HUES6 (cell line): ENCODE measurements at regions not wholly inside any gene's neighbourhood (a gene's known extent, or its start where the extent isn't known, plus 50 kb on each side); places are given as distances from the start of the nearest gene placed in this dataset.
"Not testable (repeated sequence)": the region's sequence is repeated elsewhere in the genome, so short reads cannot be mapped to it uniquely, and the experiment has no call there.

Experiments
- H3K27ac ChIP-seq: 2 replicates; pipeline ENCODE4 v1.7.0; 2013; ENCODE audit warnings: low read depth, mild to moderate bottlenecking, low read length, inconsistent platforms
- H3K27me3 ChIP-seq: 2 replicates; pipeline ENCODE4 v1.6.1; 2013; ENCODE audit warnings: low read length; ENCODE audit not compliant: control insufficient read depth, insufficient read depth
- H3K36me3 ChIP-seq: 2 replicates; pipeline ENCODE4 v1.6.1; 2013; ENCODE audit warnings: low read length; ENCODE audit not compliant: control insufficient read depth, insufficient read depth
- H3K4me1 ChIP-seq: 2 replicates; pipeline ENCODE4 v1.6.1; 2013; ENCODE audit warnings: low read length; ENCODE audit not compliant: control insufficient read depth, insufficient read depth
- H3K4me3 ChIP-seq: 2 replicates; pipeline ENCODE4 v1.5.1; 2013; ENCODE audit warnings: low read depth, low read length
- H3K9ac ChIP-seq: one replicate; pipeline ENCODE4 v1.6.1; 2013; ENCODE audit warnings: mild to moderate bottlenecking, low read length
- H3K9me3 ChIP-seq: 2 replicates; pipeline ENCODE4 v1.6.1; 2013; ENCODE audit warnings: low read depth, low read length; ENCODE audit not compliant: control insufficient read depth, insufficient read depth

- Histone ChIP-seq H3K4me3 (no peak overlapping the region), H3K4me1 (no peaks in the 10 kb centered on the region), H3K9ac (no peak overlapping the region), H3K36me3 (no peaks in the 10 kb centered on the region), H3K27me3 (no peaks in the 10 kb centered on the region), H3K9me3 (peaks cover 15% of the 10 kb centered on the region; the same call in 1 of the 2 replicates), H3K27ac (no peak overlapping the region)
Observed at GRCh38 chr9:6160579-6160978, 55.0 kb upstream of the IL33 start.

- H3K9me3 ChIP-seq, result peaks cover 9% of the 10 kb centered on the region
- H3K27ac ChIP-seq, result no peak overlapping the region
- H3K4me3 ChIP-seq, result no peak overlapping the region
- no peaks in the 10 kb centered on the region for H3K4me1 ChIP-seq
- H3K27me3 ChIP-seq, result no peaks in the 10 kb centered on the region
- H3K36me3 ChIP-seq, result no peaks in the 10 kb centered on the region
- H3K9ac ChIP-seq, result no peak overlapping the region
Observed at GRCh38 chr9:6153425-6153824, 62.2 kb upstream of the IL33 start.

DNA sequence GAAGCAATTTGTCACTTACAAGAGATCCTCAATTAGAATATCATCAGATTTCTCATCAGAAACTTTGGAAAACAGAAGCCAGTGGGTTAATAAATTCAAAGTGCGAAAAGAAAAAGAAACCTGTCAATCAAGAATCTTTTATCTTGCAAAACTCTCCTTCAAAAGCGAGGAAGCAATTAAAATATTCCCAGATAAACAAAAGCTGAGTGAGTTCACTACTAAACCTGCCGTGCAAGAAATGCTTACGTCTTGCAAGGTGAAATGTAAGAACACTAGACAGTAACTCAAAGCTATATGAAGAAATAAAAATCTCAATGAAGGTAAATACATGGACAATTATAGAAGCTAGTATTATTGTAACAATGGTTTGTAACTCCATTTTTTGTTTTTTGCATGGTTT lies 62.8 kb upstream of the IL33 start:
- no peak overlapping the region for H3K27ac ChIP-seq
- H3K36me3 ChIP-seq, result no peaks in the 10 kb centered on the region
- peaks cover 9% of the 10 kb centered on the region for H3K9me3 ChIP-seq
- H3K9ac ChIP-seq, result no peak overlapping the region
- H3K4me3 ChIP-seq, result no peak overlapping the region
- H3K4me1 ChIP-seq, result no peaks in the 10 kb centered on the region
- no peaks in the 10 kb centered on the region for H3K27me3 ChIP-seq

DNA sequence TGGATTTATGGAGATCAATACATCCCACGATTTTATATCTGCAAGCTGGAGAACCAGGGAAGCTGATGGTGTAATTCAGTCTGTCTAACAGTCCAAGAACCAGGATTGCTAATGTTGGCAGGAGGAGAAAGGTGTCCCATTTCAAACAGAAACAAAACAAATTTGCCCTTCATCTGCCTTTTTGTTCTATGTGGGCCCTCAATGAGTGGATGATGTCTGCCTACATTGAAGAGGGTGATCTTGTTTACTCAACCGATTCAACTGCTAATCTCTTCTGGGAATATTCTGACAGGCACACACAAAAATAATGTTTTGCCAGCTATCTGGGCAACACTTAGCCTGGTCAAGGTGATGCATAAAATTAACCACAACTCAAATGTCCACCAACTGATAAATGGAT lies 65.1 kb upstream of the IL33 start:
- Histone ChIP-seq H3K27ac (no peak overlapping the region), H3K36me3 (no peaks in the 10 kb centered on the region), H3K4me3 (no peak overlapping the region), H3K27me3 (no peaks in the 10 kb centered on the region), H3K4me1 (no peaks in the 10 kb centered on the region), H3K9ac (no peak overlapping the region), H3K9me3 (peaks cover 9% of the 10 kb centered on the region)

- Histone ChIP-seq H3K9me3 (peaks cover 9% of the 10 kb centered on the region), H3K36me3 (no peaks in the 10 kb centered on the region), H3K27me3 (no peaks in the 10 kb centered on the region), H3K4me1 (no peaks in the 10 kb centered on the region), H3K4me3 (no peak overlapping the region), H3K9ac (no peak overlapping the region), H3K27ac (no peak overlapping the region)
Observed at GRCh38 chr9:6149315-6149714, 66.3 kb upstream of the IL33 start.

- Histone ChIP-seq H3K9ac (no peak overlapping the region), H3K4me1 (no peaks in the 10 kb centered on the region), H3K4me3 (no peak overlapping the region), H3K9me3 (peaks cover 9% of the 10 kb centered on the region), H3K36me3 (no peaks in the 10 kb centered on the region), H3K27me3 (no peaks in the 10 kb centered on the region), H3K27ac (no peak overlapping the region)
Observed at GRCh38 chr9:6147846-6148245, 67.8 kb upstream of the IL33 start.

DNA sequence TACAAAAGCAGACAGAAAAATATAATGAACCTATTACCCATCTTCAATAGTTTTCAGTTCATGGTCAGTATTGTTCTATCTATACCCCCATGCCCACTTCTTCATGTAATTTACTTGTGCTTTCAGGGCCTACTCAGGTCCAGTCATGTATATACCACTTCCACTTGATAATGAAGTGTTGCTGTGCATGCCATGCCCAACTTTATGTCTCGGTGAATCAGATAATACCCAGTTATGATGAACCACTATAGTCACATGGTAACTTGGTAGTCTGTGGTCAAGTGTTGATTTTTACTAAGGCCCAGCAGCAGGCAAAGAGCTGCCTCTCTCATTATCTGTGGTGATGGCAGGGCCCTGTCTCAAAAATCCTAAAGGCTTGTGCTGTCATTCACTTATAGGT lies 70.7 kb upstream of the IL33 start:
- H3K4me3 ChIP-seq, result no peak overlapping the region

DNA sequence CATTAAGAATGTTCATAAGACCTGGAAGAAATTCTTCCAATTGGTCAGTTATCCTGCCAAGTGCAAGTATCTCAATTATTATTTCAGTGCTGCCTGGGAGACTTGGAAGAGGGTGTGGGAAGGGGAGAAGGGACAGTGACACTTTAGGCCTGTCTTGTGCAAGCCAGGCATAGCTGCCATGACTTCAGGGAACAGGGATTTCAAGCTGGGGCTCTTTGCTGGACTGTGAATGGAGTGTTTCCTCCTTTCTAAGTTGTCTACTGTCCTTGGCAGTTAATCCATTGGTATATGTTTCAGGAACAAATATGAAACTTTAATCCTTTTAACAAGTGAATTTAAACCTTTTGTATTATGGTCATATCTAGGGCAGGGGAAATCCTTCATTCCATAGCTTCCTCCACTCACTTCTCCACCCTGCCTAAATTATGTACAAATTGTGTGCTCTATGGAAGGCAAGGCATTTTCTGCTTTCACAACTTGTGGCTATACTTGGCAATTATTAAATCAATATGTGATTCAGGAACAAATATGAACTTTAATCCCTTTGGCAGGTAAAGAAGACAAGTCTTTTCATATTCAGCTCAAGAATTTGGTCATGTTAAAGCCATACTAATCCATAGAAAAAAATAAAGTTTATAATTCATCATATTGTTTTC lies 72.7 kb upstream of the IL33 start:
- H3K4me1 ChIP-seq, result no peaks in the 10 kb centered on the region
- no peak overlapping the region for H3K9ac ChIP-seq
- H3K27ac ChIP-seq, result no peak overlapping the region
- no peaks in the 10 kb centered on the region for H3K9me3 ChIP-seq
- no peak overlapping the region for H3K4me3 ChIP-seq
- no peaks in the 10 kb centered on the region for H3K36me3 ChIP-seq
- no peaks in the 10 kb centered on the region for H3K27me3 ChIP-seq

More for the DNA sequence above, 70.7 kb upstream of the IL33 start:
- Histone ChIP-seq H3K9ac (no peak overlapping the region), H3K36me3 (no peaks in the 10 kb centered on the region), H3K9me3 (peaks cover 4% of the 10 kb centered on the region; the same call in 1 of the 2 replicates), H3K27ac (no peak overlapping the region), H3K27me3 (no peaks in the 10 kb centered on the region), H3K4me1 (no peaks in the 10 kb centered on the region)

GRCh38 chr9:6135780-6136179 lies 79.8 kb upstream of the IL33 start:
- not testable (repeated sequence) for H3K36me3 ChIP-seq, H3K9me3 ChIP-seq, H3K27me3 ChIP-seq, H3K27ac ChIP-seq, H3K4me1 ChIP-seq
- H3K9ac ChIP-seq, result peak overlapping the region; percentile 48
- H3K4me3 ChIP-seq, result peak overlapping the region; percentile 39

- Histone ChIP-seq H3K4me3 (no peak overlapping the region), H3K9me3 (peaks cover 10% of the 10 kb centered on the region), H3K27ac (no peak overlapping the region), H3K4me1 (no peaks in the 10 kb centered on the region), H3K9ac (no peak overlapping the region), H3K36me3 (no peaks in the 10 kb centered on the region), H3K27me3 (no peaks in the 10 kb centered on the region)
Observed at GRCh38 chr9:6134661-6135180, 80.9 kb upstream of the IL33 start.

GRCh38 chr9:6133346-6134063 lies 82.1 kb upstream of the IL33 start:
- Histone ChIP-seq H3K9me3 (peaks cover 10% of the 10 kb centered on the region), H3K36me3 (no peaks in the 10 kb centered on the region), H3K27ac (no peak overlapping the region), H3K4me3 (no peak overlapping the region), H3K27me3 (no peaks in the 10 kb centered on the region), H3K4me1 (no peaks in the 10 kb centered on the region), H3K9ac (no peak overlapping the region)
